ENCODE measurements at regions not wholly inside any gene's neighbourhood (a gene's known extent, or its start where the extent isn't known, plus 50 kb on each side); places are given as distances from the start of the nearest gene placed in this dataset.
"Not testable (repeated sequence)": the region's sequence is repeated elsewhere in the genome, so short reads cannot be mapped to it uniquely, and the experiment has no call there.

DNA sequence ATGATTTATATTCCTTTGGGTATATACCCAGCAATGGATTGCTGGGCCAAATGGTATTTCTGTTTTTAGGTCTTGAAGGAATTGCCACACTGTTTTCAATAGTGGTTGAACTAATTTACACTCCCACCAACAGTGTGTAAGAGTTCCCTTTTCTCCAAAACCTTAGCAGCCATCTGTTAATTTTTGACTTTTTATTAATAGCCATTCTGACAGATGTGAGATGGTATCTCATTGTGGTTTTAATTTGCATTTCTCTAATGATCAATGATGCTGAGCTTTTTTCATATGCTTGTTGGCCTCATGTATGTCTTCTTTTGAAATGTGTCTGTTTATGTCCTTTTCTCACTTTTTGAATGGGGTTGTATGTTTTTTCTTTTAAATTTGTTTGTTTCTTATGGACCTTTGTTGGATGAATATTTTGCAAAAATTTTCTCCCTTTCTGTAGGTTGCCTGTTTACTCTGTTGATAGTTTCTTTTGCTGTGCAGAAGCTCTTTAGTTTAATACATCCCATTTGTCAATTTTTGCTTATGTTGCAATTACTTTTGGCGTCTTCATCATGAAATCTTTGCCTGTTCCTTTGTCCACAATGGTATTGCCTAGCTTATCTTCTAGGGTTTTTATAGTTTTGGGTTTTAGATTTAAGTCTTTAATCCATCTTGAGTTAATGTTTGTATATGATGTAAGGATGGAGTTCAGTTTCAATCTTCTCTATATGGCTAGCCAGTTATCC is 119.7 kb upstream of the XIRP2 start:
- Mint-ChIP-seq H3K4me3 (no peak overlapping the region), H3K4me1 (no peaks in the 10 kb centered on the region), H3K9me3 (peaks cover 2 to 10% (median 5%) of the 10 kb centered on the region in 7 donors), H3K27ac (no peak overlapping the region), H3K27me3 (ENCODE audit: low read depth in 3 of 3) (no peaks in the 10 kb centered on the region), H3K36me3 (no peaks in the 10 kb centered on the region)
- intact Hi-C loops (cut with micrococcal nuclease) = no loop called here
- no CpG with 5 or more reads among the region's 1 CpG for WGBS (ENCODE audit: insufficient coverage)
- Histone ChIP-seq H3K27me3 (ENCODE audit: control insufficient read depth in 2 of 2, insufficient read depth in 2 of 2, low read length in 2 of 2) (no peaks in the 10 kb centered on the region), H3K27ac (ENCODE audit: low read depth in 1 of 2, low read length in 2 of 2) (no peak overlapping the region), H3K79me2 (ENCODE audit: insufficient read depth, low read length) (no peaks in the 10 kb centered on the region), H2AFZ (ENCODE audit: insufficient read depth, low read depth, low read length, poor library complexity, severe bottlenecking) (no peak overlapping the region), H3K4me2 (replicated peaks; ENCODE audit: extremely low read depth, low read length, poor library complexity, severe bottlenecking) (no peak overlapping the region), H3K9me3 (replicated peaks in 1 of 2; ENCODE audit: control insufficient read depth in 1 of 2, insufficient read depth in 1 of 2, low read length in 2 of 2) (peaks cover 0 to 3% of the 10 kb centered on the region in 2 donors), H3K4me1 (ENCODE audit: control insufficient read depth in 1 of 2, insufficient read depth in 2 of 2, low read length in 2 of 2) (no peaks in the 10 kb centered on the region), H3K36me3 (replicated peaks in 1 of 2; ENCODE audit: control insufficient read depth in 1 of 2, insufficient read depth in 2 of 2, low read length in 2 of 2) (no peaks in the 10 kb centered on the region), H3K9ac (ENCODE audit: insufficient read depth, low read length, poor library complexity, severe bottlenecking) (no peak overlapping the region), H4K20me1 (ENCODE audit: insufficient read depth, low read length) (no peaks in the 10 kb centered on the region), H3K4me3 (replicated peaks in 1 of 3; ENCODE audit: low read depth in 2 of 3, low read length in 3 of 3) (no peak overlapping the region)
- no peak for DNase-seq
- TF ChIP-seq, protein P1, sequence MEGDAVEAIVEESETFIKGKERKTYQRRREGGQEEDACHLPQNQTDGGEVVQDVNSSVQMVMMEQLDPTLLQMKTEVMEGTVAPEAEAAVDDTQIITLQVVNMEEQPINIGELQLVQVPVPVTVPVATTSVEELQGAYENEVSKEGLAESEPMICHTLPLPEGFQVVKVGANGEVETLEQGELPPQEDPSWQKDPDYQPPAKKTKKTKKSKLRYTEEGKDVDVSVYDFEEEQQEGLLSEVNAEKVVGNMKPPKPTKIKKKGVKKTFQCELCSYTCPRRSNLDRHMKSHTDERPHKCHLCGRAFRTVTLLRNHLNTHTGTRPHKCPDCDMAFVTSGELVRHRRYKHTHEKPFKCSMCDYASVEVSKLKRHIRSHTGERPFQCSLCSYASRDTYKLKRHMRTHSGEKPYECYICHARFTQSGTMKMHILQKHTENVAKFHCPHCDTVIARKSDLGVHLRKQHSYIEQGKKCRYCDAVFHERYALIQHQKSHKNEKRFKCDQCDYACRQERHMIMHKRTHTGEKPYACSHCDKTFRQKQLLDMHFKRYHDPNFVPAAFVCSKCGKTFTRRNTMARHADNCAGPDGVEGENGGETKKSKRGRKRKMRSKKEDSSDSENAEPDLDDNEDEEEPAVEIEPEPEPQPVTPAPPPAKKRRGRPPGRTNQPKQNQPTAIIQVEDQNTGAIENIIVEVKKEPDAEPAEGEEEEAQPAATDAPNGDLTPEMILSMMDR (IDR thresholded peaks at IDR 0.05) = no peak

DNA sequence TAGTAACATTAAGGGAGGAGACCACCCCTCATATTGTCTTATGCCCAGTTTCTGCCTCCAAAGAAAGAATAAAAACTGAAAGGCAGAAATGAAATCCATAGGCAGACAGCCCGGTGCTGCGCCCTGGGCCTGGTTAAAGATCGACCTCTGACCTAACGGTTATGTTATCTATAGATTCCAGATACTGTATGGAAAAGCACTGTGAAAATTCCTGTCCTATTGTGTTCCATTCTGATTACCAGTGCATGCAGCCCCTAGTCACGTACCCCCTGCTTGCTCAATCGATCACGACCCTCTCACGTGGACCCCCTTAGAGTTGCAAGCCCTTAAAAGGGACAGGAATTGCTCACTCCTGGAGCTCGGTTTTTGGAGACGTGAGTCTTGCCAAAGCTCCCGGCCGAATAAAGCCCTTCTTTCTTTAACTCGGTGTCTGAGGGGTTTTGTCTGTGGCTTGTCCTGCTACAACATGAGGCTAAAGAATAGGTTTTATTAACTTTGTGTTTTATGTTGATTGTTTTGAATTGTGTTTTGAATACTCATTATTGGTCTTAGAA is 121.4 kb upstream of the XIRP2 start:
- H3K27ac ChIP-seq (ENCODE audit: low read depth in 1 of 2, low read length in 2 of 2); DNase-seq; H3K4me3 Mint-ChIP-seq; H3K9me3 ChIP-seq (replicated peaks in 1 of 2; ENCODE audit: control insufficient read depth in 1 of 2, insufficient read depth in 1 of 2, low read length in 2 of 2); H3K9me3 Mint-ChIP-seq; H3K4me1 Mint-ChIP-seq; H3K36me3 ChIP-seq (replicated peaks in 1 of 2; ENCODE audit: control insufficient read depth in 1 of 2, insufficient read depth in 2 of 2, low read length in 2 of 2); H4K20me1 ChIP-seq (ENCODE audit: insufficient read depth, low read length); H3K4me1 ChIP-seq (ENCODE audit: control insufficient read depth in 1 of 2, insufficient read depth in 2 of 2, low read length in 2 of 2); H3K27me3 Mint-ChIP-seq (ENCODE audit: low read depth in 3 of 3); H3K9ac ChIP-seq (ENCODE audit: insufficient read depth, low read length, poor library complexity, severe bottlenecking); H3K4me3 ChIP-seq (replicated peaks in 1 of 3; ENCODE audit: low read depth in 2 of 3, low read length in 3 of 3); H3K79me2 ChIP-seq (ENCODE audit: insufficient read depth, low read length); H3K27me3 ChIP-seq (ENCODE audit: control insufficient read depth in 2 of 2, insufficient read depth in 2 of 2, low read length in 2 of 2); H3K27ac Mint-ChIP-seq; H2AFZ ChIP-seq (ENCODE audit: insufficient read depth, low read depth, low read length, poor library complexity, severe bottlenecking); intact Hi-C loops (cut with micrococcal nuclease); H3K4me2 ChIP-seq (replicated peaks; ENCODE audit: extremely low read depth, low read length, poor library complexity, severe bottlenecking); H3K36me3 Mint-ChIP-seq: not testable (repeated sequence)
- 97% methylated on average over 10 of the region's 13 CpGs for whole genome bisulfite sequencing (ENCODE audit: insufficient coverage)
